HepG2 (cell line): ENCODE measurements at regions not wholly inside any gene's neighbourhood (a gene's known extent, or its start where the extent isn't known, plus 50 kb on each side); places are given as distances from the start of the nearest gene placed in this dataset.

Source experiments
- ATAC-seq: fragments of 200-7000 bp; cut with Tn5 transposase; 3 replicates; pipeline ENCODE4 v1.9.1; 2020; ENCODE audit warnings: mild to moderate bottlenecking, moderate library complexity
- BruUV-seq: library from RNA; stranded (reverse); fragments of 400-500 nt; replicated peaks from 2 replicates; lab custom pipeline; 2021; lab: Mats Ljungman, UMichigan
- CTCF ChIA-PET: fragments of 300-600 bp; formaldehyde crosslinking; extraction: SDS; loops from one replicate; lab custom pipeline; 2021; ENCODE audit warnings: low total read pairs, inconsistent platforms, low intra/inter-chr PET ratio; lab: Yijun Ruan, JAX
- POLR2A ChIA-PET: fragments of 350-600 bp; sonication (Branson Sonifier 250); formaldehyde crosslinking; loops from one replicate; lab custom pipeline; 2020; ENCODE audit warnings: antibody characterized with exemption, inconsistent platforms; lab: Yijun Ruan, JAX
- DNase-seq: peaks from one replicate; pipeline ENCODE4 v3.0.0-alpha.2; 2015; ENCODE audit warnings: low spot score
- FAIRE-seq: peaks from 3 replicates; lab custom pipeline; 2011; peaks lifted over from hg19 to GRCh38; lab: Jason Lieb, UNC
- H2AFZ ChIP-seq: one replicate; pipeline ENCODE4 v1.6.1; 2011; ENCODE audit warnings: low read length, inconsistent platforms
- H3K27ac ChIP-seq: fragments of 300-600 bp; 3 replicates; pipeline ENCODE4 v1.8.0; 2011; ENCODE audit warnings: mixed run types, mild to moderate bottlenecking, mixed read lengths, low read length, inconsistent platforms; ENCODE audit not compliant: insufficient read depth; ENCODE audit errors: extremely low read length
- H3K27me3 ChIP-seq, 2 experiments: fragments of 200-600 bp in 1 of 2; 2 replicates in 1 of 2; 3 replicates in 1 of 2; pipeline versions ENCODE4 v1.6.0 to v1.8.0; 2011; ENCODE audit warnings: low read length in 2 of 2, mild to moderate bottlenecking in 2 of 2, moderate library complexity in 2 of 2, inconsistent platforms in 1 of 2; ENCODE audit not compliant: insufficient read depth in 2 of 2, control insufficient read depth in 1 of 2
- H3K36me3 ChIP-seq, 2 experiments: fragments of 200-600 bp in 1 of 2; replicated peaks in 1 of 2; 2 replicates in 1 of 2; 3 replicates in 1 of 2; pipeline versions ENCODE4 v1.5.1 to v1.8.0; 2011; ENCODE audit warnings: low read length in 2 of 2, inconsistent platforms in 1 of 2; ENCODE audit not compliant: insufficient read depth in 2 of 2, control insufficient read depth in 1 of 2
- H3K4me1 ChIP-seq: 2 replicates; pipeline ENCODE4 v1.5.1; 2012; ENCODE audit warnings: low read length, inconsistent platforms; ENCODE audit not compliant: insufficient read depth
- H3K4me2 ChIP-seq: 2 replicates; pipeline ENCODE4 v1.6.0; 2011; ENCODE audit warnings: low read depth, low read length, inconsistent platforms
- H3K4me3 ChIP-seq, 3 experiments: fragments of 200-600 bp in 1 of 3; sonication (generic), shearing (Covaris generic) in 1 of 3; replicated peaks in 1 of 3; 2 replicates each; pipeline ENCODE4 v1.5.1; 2011 to 2016; ENCODE audit warnings: low read length in 3 of 3, inconsistent platforms in 2 of 3, low read depth in 2 of 3, mild to moderate bottlenecking in 2 of 3, control low read depth in 1 of 3, mixed read lengths in 1 of 3; ENCODE audit not compliant: insufficient read depth in 1 of 3
- H3K79me2 ChIP-seq: one replicate; pipeline ENCODE4 v1.6.1; 2011; ENCODE audit warnings: low read length, inconsistent platforms; ENCODE audit not compliant: insufficient read depth
- H3K9ac ChIP-seq: 2 replicates; pipeline ENCODE4 v1.6.0; 2011; ENCODE audit warnings: mild to moderate bottlenecking, low read depth, low read length, inconsistent platforms; ENCODE audit not compliant: insufficient read depth
- H3K9me3 ChIP-seq: 2 replicates; pipeline ENCODE4 v1.5.1; 2012; ENCODE audit warnings: mild to moderate bottlenecking, low read length
- H4K20me1 ChIP-seq: 2 replicates; pipeline ENCODE4 v1.6.0; 2011; ENCODE audit warnings: inconsistent platforms, mild to moderate bottlenecking, low read length, moderate library complexity; ENCODE audit not compliant: insufficient read depth
- CTCF ChIP-seq: sonication (generic); formaldehyde crosslinking; IDR thresholded peaks from 2 replicates; pipeline ENCODE4 v1.5.0; 2020; ENCODE audit warnings: mild to moderate bottlenecking, missing genetic modification reagents, moderate library complexity
- MEIS1 ChIP-seq: sonication (generic); formaldehyde crosslinking; IDR thresholded peaks from 2 replicates; pipeline ENCODE4 v1.9.0; 2021; ENCODE audit warnings: mild to moderate bottlenecking, missing genetic modification reagents, moderate library complexity, borderline replicate concordance
- SMC3 ChIP-seq: IDR thresholded peaks from 2 replicates; pipeline ENCODE4 v1.6.1; 2011; ENCODE audit warnings: low read length, improper control_type of control experiment
- STAG1 ChIP-seq: sonication (generic); formaldehyde crosslinking; IDR thresholded peaks from 2 replicates; pipeline ENCODE4 v1.4.0; 2020; ENCODE audit warnings: missing genetic modification reagents
- ZNF460 ChIP-seq: sonication (generic); formaldehyde crosslinking; IDR thresholded peaks from 2 replicates; pipeline ENCODE4 v1.5.1; 2020; ENCODE audit warnings: missing genetic modification reagents, mild to moderate bottlenecking, borderline replicate concordance
- ZNF879 ChIP-seq: sonication (generic); formaldehyde crosslinking; IDR thresholded peaks from 2 replicates; pipeline ENCODE4 v1.8.1; 2023; ENCODE audit warnings: missing genetic modification reagents
- WGBS: methylation state at CpG from one replicate; pipeline ENCODE4 v1.1.6; 2017; ENCODE audit warnings: low lambda C conversion rate; 5-methylcytosine and 5-hydroxymethylcytosine counted together
- in situ Hi-C: cut with HindIII; loops from 2 replicates; pipeline ENCODE4 v1.10.0; 2017; ENCODE audit warnings: low pct_unique_long_range_greater_than_20kb; ENCODE audit not compliant: extremely low pct_ligation_motif_present
- intact Hi-C: fragments of 100-400 bp; cut with micrococcal nuclease; formaldehyde crosslinking; loops from one replicate; pipeline ENCODE4 v1.10.0; 2022; ENCODE audit not compliant: unreplicated experiment
- TF ChIP-seq, protein P1 (sequence below): sonication (generic); formaldehyde crosslinking; IDR thresholded peaks from 2 replicates; pipeline ENCODE4 v1.5.1; 2020; ENCODE audit warnings: mild to moderate bottlenecking, missing genetic modification reagents, borderline replicate concordance
- TF ChIP-seq, protein P2 (sequence below): fragments of 450-650 bp; IDR thresholded peaks from 2 replicates; pipeline ENCODE4 v1.6.1; 2017
- TF ChIP-seq, protein P3 (sequence below): sonication (generic); formaldehyde crosslinking; IDR thresholded peaks from 2 replicates; pipeline ENCODE4 v1.4.0; 2020; ENCODE audit warnings: missing genetic modification reagents, mild to moderate bottlenecking, borderline replicate concordance

GRCh38 chr11:91257667-91258066 lies 967.0 kb upstream of the FAT3 start:
- DNase-seq, result no peak
- WGBS, result 0% methylated on average over 1 of the region's 1 CpG
- Histone ChIP-seq H3K79me2 (no peaks in the 10 kb centered on the region), H3K9ac (no peak overlapping the region), H3K4me1 (no peaks in the 10 kb centered on the region), H3K9me3 (no peaks in the 10 kb centered on the region), H2AFZ (no peak overlapping the region), H4K20me1 (no peaks in the 10 kb centered on the region), H3K27ac (no peak overlapping the region), H3K4me3 (no peak overlapping the region), H3K27me3 (no peaks in the 10 kb centered on the region), H3K4me2 (no peak overlapping the region), H3K36me3 (no peaks in the 10 kb centered on the region)
- ChIA-PET CTCF (no interaction called here), POLR2A (no interaction called here)
- FAIRE-seq, result no peak
- intact Hi-C loops, result no loop called here
- in situ Hi-C loops, result no loop called here
- no peak for ATAC-seq
- TF ChIP-seq ZNF460, result no peak
- TF ChIP-seq ZNF879 (CRISPR knock-in tag), result no peak
- BruUV-seq, result no TSS peak

GRCh38 chr11:91248199-91248807 lies 976.3 kb upstream of the FAT3 start:
- Histone ChIP-seq H4K20me1 (no peaks in the 10 kb centered on the region), H3K9ac (no peak overlapping the region), H3K27ac (no peak overlapping the region)
- BruUV-seq, result no TSS peak
- DNase-seq, result peak; percentile 28
- TF ChIP-seq, protein P1, sequence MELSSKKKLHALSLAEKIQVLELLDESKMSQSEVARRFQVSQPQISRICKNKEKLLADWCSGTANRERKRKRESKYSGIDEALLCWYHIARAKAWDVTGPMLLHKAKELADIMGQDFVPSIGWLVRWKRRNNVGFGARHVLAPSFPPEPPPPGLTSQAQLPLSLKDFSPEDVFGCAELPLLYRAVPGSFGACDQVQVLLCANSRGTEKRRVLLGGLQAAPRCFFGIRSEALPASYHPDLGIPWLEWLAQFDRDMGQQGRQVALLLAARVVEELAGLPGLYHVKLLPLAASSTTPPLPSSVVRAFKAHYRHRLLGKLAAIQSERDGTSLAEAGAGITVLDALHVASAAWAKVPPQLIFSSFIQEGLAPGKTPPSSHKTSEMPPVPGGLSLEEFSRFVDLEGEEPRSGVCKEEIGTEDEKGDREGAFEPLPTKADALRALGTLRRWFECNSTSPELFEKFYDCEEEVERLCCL (CRISPR knock-in tag), result no peak
- peak; percentile 49; the same call in 1 of the 2 replicates for TF ChIP-seq SMC3
- TF ChIP-seq, protein P2, sequence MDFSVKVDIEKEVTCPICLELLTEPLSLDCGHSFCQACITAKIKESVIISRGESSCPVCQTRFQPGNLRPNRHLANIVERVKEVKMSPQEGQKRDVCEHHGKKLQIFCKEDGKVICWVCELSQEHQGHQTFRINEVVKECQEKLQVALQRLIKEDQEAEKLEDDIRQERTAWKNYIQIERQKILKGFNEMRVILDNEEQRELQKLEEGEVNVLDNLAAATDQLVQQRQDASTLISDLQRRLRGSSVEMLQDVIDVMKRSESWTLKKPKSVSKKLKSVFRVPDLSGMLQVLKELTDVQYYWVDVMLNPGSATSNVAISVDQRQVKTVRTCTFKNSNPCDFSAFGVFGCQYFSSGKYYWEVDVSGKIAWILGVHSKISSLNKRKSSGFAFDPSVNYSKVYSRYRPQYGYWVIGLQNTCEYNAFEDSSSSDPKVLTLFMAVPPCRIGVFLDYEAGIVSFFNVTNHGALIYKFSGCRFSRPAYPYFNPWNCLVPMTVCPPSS, result no peak
- TF ChIP-seq, protein P3, sequence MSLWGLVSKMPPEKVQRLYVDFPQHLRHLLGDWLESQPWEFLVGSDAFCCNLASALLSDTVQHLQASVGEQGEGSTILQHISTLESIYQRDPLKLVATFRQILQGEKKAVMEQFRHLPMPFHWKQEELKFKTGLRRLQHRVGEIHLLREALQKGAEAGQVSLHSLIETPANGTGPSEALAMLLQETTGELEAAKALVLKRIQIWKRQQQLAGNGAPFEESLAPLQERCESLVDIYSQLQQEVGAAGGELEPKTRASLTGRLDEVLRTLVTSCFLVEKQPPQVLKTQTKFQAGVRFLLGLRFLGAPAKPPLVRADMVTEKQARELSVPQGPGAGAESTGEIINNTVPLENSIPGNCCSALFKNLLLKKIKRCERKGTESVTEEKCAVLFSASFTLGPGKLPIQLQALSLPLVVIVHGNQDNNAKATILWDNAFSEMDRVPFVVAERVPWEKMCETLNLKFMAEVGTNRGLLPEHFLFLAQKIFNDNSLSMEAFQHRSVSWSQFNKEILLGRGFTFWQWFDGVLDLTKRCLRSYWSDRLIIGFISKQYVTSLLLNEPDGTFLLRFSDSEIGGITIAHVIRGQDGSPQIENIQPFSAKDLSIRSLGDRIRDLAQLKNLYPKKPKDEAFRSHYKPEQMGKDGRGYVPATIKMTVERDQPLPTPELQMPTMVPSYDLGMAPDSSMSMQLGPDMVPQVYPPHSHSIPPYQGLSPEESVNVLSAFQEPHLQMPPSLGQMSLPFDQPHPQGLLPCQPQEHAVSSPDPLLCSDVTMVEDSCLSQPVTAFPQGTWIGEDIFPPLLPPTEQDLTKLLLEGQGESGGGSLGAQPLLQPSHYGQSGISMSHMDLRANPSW (CRISPR knock-in tag), result no peak
- TF ChIP-seq STAG1 (CRISPR knock-in tag), result peak; percentile 32; the same call in 1 of the 2 replicates
- TF ChIP-seq MEIS1 (CRISPR knock-in tag), result no peak
- TF ChIP-seq CTCF (CRISPR knock-in tag), result peak; percentile 52
- TF ChIP-seq, all 625 proteins: peak for 3
- H3K79me2 ChIP-seq, result no peaks in the 10 kb centered on the region
- no peaks in the 10 kb centered on the region for H3K4me1 ChIP-seq
- H3K4me2 ChIP-seq, result no peak overlapping the region
- no peak overlapping the region for H2AFZ ChIP-seq
- no peaks in the 10 kb centered on the region for H3K9me3 ChIP-seq
- 0% methylated on average over 4 of the region's 4 CpGs for WGBS
- ChIA-PET CTCF (interaction anchor here (1.5 kb wide), 1 partner anchor 999 kb away, joined by 5 read pairs; no protein-coding TSS in a partner anchor), POLR2A (no interaction called here)
- FAIRE-seq (no peak), ATAC-seq (no peak)
- no peak overlapping the region for H3K4me3 ChIP-seq
- H3K27me3 ChIP-seq, result no peaks in the 10 kb centered on the region
- in situ Hi-C loops (no loop called here), intact Hi-C loops (loop anchor here (1.0 to 10.0 kb wide), 4 partner anchors 614 to 1000 kb away; no protein-coding TSS in a partner anchor)
- H3K36me3 ChIP-seq, result no peaks in the 10 kb centered on the region
